ENCODE measurements at regions not wholly inside any gene's neighbourhood (a gene's known extent, or its start where the extent isn't known, plus 50 kb on each side); places are given as distances from the start of the nearest gene placed in this dataset.
"Not testable (repeated sequence)": the region's sequence is repeated elsewhere in the genome, so short reads cannot be mapped to it uniquely, and the experiment has no call there.

DNA sequence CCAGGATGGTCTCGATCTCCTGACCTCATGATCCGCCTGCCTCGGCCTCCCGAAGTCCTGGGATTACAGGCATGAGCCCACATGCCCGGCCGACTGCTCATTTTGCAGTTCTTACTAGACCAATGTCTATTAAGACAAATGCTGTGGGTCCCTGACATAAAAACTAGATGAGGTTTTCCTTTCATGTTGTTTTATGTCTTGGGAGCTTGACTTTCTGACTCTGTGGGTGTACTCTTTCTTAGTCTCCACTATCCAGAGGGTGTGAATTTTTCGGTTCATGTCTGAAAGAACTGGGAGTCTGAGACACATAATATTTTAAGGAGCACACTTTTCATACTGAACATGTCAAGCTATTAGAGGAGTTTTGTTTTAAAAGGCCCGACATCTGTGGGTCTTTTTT is 744.9 kb upstream of the B3GALT2 start:
- no peak for DNase-seq

DNA sequence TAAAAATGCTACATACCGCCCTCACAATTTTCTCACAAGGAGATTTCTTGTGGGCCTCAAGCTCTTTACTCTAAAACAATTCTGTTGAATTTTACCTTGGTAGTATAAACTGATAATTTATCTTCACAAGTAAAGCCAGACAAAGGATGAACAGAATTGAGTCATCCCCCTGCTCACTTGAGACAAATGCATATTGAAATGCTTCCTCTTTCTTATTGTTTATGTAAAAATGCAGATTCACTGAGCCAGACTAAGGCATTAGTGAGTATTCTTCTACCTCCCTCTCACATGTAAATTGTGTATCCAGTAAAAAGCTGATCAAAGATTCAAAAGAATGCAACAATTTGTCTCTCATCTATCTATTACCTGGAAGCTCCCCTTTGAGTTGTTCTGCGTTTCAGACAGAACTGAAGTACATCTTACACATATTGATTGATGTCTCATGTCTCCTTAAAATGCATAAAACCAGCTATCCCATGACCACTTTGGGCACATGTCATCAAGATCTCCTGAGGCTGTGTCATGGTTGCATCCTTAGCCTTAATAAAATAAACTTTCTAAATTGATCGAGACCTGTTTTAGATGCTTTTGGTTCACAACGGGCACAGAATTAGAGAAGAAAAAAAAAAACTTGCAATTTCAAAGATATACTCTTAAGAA is 743.1 kb upstream of the B3GALT2 start:
- no peak for DNase-seq

DNA sequence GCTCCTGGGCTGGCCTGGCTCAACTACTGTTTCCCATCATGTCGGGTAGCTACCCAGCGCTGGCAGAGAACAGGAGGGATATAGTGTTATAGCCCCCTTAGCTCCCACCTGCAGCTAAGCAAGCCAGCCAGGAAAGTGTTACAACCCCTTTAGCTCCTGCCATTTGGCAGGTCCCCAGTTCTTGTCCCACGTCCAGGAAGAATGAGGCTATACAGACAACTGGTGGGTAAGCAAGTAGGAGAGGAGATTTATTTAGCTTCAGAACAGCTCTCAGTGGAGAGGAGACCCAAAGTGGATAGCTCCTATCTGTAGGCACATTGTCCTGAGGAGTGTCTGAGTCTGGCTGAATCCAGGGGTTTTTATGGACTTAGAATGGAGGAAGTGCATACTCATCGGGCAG is 741.1 kb upstream of the B3GALT2 start:
- DNase-seq: no peak

DNA sequence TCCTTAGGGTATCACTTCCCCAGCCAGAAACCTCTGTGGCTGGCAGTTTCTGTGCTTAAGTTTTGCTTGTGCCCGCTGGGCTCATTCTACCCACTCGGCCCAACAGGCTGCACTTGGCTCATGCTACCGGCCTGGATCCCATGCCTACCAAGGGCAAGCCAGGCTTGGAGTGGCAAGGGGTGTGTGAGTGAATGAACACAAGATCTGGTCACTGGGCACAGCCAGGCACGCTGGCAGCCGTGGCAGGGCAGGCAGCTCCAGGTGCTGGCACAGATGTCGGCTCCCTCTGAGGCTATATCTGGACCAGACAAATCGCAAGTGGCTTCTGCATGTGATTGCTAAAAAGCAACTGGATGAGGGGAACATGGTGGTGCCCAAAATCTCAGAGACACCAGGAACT is 740.5 kb upstream of the B3GALT2 start:
- DNase-seq: no peak

DNA sequence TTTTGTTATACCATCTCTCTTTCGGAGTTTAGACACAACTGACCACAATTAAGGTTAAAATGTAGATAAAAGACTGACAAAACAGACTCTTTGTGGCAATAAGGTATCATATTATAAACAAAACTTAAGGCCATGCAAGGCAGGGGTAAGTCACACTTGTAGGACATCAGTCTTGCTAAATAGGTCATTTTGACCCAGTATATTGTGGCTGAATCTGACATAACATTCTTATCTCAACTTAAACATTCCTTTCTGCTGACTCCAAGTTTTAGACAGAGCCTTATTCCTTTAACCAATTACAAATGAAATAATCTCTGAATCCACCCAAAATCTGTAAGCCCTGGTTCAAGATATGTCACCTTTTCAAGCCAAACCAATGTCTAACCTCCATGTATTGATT is 733.4 kb upstream of the B3GALT2 start:
- DNase-seq: no peak

DNA sequence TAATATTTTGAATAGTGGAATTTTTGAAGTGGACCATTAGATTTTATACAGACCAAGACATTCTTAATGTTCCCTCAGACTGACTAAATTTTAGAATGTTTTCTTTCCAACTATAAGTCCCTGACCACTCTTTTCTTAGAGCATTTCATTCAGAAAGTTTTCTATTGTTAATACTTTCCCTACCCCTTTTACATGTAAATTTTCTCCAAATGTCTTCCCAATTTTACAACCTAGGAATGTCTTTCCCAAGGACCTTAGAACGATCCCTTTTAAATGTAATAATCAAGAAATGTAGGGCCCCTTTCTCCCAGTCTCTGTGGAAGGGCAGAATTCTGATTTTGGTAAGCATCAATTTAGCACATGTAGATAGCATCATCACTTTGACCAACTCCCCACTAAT is 730.0 kb upstream of the B3GALT2 start:
- DNase-seq: no peak

DNA sequence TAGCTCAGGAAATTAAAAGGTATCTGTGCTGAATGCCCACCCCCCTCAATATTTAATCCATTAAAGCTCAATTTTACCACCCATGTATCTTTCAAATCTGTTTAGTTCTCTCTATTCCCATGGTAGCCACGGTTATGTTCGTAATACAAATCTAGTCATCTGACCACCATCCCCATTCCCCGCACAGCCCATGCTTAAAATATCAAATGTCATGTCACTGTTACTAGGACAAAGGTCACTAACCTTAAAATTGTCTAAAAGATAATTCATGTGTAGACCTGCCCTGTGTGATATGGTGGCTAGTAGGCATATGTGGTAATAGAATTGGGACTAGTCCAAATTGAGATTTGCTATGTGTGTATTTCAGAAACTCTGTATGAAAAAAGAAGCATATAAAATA is 728.5 kb upstream of the B3GALT2 start:
- no peak for DNase-seq

DNA sequence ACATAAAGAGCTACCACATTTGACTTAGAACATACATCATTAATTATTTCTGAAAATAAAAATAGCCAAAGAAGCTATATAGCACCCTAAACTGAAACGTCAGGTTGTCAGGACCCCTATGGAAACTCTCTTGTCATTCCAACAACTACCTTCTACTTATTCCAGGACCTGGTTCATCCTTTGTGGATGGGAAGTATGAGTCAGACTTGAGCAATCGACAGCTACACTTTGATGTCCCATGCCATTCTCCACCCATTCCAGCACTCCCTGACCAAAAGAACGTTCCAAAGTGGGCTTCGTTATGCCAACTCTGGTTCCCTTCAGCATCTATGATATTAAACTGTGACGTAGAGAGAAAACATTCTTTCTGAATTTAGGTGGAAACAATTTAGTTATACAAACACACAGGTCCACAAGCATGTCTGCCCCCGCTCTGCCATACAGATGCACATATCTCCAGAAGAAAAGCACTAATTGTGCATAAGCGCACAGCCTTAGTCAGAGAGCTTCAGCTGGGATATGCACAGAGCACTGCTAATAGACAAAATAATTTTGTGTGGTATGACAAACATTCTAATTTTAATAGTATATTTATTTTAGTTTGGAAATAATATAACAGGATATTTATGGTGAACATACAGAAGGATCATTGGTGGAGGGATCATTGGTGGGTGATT is 723.1 kb upstream of the B3GALT2 start:
- DNase-seq: no peak

DNA sequence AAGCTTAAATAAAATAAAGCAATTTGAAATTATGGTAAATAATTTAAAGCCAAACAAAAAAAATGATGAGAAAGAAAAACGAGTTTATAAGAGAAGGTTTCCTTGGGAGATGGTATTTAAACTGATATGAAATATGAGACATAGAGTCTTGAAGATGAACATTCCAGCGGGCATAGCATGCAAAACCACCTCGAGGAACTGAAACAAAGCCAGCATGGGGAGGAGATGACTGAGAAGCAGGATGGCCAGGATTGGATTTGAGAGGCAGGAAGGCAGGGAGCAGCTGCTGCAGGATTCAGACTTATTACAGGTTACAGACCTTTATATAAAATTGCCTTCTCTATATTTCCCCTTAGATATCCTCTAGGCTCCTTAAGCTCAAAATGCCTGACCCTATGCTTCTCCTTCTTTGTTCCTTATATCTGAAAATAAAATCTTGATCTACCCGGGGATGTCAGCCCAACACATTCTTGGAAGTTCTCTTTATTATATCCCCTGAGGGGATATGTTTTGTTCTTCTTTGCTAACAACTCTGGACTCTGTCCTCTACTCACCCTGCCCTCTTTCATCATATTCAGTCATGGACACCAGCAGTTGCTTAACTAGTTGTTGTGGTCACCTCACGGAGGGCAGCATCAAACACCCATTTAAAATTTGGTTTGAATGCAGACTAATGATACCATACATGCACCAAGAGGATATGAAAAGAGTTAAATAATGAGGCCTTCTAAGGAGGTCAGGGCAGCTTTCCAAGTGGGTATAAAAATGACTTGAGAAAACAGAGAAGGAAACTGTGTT is 719.1 kb upstream of the B3GALT2 start:
- DNase-seq: no peak

DNA sequence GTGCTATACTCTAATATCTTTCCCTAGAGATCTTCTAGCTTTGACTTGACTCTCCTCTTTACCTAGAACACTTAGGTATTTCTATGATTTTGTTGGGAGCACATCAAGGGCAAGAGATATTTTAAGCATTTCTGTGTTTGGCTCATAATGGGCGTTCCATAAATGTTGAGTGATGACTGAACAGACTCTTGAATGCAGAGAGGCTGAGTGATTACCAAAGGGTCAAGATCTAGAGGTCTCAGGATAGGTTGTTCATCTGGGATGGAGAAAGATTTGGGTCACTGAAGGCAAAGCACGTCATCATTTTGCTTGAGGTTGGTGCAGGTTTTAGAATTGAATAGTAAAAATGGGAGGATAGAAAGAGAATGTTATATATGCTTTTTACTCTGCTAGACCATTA is 705.4 kb upstream of the B3GALT2 start:
- DNase-seq: no peak

DNA sequence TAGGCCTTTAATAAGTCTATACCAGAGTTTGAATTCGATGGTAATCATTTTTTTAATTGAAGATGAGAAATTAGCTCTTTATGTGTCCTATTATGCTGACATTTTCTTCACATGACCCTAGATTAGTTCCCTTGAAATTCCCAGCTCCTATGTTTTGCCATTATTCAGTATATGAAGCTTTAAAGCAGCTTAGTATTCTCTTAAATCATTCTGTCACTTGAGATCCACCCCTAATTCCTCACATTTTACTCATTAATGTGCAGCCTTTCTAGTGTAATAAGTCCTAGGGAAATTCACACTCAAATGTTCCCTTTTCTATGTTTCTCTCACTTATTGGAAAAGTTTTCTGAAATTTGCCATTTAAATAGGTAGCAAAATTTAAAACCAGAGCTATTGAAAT is 704.5 kb upstream of the B3GALT2 start:
- no peak for DNase-seq

DNA sequence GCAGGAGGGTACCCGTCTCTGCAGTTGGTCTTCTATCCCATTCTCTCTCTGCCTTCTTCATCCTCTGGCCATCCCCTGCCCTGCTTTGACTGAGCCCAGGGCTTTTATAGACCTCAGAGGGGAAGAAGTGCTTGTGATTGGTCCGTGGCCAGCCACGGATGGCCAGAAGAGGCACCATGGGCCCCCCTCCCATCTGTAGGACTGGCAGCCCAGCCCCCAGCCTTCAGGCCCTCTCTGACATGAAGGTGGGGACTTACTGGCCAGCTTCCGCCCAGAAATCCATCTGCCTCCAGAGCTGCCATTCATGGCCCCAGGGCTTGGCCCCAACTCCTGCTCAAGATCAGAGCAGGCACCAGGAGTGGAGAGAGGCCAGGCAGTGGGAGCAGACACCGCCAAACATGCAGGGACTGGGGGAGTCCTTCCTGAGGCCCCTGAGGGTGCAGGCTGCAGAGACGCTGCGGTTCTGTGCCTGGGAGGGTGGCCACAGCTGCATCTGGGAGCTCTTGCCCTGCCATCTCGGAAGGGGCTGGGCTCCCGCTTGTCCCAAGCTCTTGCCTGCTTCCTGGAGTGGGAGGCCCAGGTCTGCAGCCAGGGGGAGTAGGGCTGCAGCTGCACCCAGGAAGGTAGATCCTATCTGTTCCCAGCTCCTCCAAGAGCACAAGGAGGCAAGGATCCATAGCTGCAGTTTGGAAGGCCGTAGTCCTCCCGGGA is 698.6 kb upstream of the B3GALT2 start:
- no peak for DNase-seq

DNA sequence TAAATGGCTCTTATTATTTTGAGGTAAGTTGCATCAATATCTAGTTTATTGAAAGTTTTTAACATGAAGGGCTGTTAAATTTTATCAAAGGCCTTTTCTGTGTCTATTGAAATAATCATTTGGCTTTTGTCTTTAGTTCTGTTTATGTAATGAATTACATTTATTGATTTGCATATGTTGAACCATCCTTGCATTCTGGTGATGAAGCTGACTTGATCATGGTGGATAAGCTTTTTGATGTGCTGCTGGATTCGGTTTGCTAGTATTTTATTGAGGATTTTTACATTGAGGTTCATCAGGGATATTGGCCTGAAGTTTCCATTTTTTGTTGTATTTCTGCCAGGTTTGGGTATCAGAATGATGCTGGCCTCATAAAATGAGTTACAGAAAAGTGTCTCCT is 691.5 kb upstream of the B3GALT2 start:
- not testable (repeated sequence) for DNase-seq

DNA sequence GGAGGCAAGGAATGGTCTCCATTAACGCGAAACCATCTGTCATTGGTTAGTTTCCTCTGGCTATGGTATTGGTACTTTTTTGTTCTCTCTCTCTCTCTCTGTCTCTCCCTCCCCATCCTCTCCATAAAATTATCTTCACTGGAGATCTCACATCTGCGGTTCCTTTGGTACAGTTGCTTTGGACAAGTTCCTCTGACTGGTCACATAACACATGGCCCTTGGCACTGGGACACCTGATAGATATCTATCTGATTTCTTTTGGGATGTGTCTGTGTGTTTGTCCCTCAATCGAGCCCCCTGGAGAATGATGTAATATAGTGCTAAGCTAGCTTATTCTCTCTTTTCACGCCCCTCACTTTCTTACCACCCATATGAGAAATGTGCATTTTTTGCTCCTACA is 682.0 kb upstream of the B3GALT2 start:
- no peak for DNase-seq

DNA sequence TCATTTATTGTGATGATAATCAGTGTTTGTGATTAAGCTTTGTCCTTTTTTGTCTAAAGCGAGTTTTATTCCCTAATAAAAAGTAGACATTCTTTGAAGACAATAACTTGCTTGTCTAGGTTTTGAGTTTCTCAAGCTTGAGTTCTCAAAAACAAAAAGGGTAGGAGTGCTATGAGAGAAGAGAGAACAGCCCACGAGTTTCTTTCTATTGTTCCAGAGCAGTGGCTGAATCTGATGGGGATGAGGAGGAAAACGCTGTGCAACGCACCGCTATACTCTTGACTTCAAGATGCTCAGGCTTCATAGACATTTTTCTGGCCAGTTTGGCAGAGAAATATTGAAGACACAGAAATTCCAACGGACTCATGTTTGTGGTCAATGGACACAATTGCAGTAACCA is 669.8 kb upstream of the B3GALT2 start:
- DNase-seq: no peak

DNA sequence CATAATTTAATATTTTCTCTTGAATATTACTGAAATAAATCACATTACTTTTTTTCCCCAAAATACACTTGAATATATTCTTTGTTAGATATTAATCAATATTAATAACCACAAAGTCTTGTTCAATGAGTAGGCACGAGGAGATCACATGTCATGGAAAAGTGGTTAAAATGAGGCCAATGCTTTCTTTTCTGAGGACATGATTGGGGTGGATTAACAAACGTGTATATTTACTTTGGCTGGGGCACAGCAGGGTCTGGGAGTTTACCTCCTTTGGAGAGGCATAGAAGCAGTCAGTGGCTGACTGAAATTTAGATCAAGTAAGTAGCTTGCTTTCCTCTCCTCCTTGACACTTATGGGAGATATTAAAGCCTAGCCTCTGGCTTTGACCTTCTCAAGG is 664.3 kb upstream of the B3GALT2 start:
- no peak for DNase-seq

DNA sequence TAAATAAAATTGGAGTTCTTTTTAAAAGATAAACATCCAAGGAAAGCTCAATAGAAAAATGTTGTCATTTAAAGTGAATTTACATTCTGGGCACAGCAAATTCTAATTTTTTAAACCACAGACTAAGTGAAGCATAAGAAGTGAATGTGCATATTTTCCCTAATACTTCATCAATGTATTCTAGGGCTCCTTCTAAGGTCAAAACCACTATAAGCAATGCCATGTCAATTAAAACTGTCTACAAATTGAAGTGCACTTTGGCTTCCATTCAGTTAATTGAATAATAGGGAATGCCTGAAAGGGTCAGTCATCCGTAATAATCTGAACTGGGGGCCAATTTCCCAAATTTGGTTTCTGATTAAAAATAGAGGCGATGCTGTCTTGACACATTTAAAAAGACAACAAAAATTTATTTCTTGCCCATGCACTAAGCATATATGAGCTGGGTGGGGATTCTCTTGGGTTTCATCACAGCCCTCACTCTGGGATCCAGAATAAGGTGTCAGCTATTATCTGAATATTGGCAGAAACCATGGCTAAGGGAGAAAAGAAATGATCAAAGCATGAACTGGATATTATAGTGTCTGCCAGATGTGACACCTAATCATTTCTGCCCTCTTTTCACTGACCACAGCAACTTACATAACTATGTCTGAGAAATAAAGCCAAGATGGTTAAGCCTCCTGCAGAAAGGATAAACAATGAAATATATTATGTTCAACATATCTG is 660.6 kb upstream of the B3GALT2 start:
- no peak for DNase-seq

DNA sequence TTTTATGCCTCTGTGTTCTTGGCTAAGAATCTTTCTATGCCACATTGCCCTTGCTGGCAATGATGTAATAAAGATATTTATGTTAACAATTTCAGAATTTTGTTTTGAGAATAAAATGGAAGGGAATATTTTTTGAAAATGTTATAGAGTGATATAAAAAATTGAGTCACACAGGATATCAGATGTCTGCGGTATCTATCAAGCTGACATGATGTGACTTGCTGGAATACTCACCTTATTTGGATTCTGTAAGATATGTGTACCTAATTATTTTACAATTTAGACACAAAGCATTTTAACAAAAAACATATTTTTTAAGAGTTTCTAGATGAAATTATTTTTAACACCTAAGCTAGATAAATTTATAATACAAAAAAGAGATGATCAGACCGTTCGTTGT is 660.0 kb upstream of the B3GALT2 start:
- no peak for DNase-seq

DNA sequence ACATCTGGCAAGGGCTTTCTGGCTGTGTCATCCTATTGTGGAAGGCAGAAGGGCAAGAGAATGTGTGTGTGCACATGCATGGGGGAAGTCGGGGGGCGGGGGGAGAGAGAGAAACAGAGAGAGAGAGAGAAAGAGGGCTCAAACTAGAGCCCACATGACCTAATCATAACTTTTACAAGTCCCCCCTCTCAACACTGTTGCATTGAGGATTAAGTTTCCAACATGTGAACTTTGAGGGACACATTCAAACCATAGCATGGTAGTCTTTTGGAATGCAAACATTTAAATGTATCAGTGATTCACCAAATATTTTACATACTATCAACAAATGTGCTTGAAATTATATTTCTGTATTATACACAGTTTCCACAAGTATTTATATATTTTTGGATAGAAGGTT is 655.4 kb upstream of the B3GALT2 start:
- no peak for DNase-seq

DNA sequence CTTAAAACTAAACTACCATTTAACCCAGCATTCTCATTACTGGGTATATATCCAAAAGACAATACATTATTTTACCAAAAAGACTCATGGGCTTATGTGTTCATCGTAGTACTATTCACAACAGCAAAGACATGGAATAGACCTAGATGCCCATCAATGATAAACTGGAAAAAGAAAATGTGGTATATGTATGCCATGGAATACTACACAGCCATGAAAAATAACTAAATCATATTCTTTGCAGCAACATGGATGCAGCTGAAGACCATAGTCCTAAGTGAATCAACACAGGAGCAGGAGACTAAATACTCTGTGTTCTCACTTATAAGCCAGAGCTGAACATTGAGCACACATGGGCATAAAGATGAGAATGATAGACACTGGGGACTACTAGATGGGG is 645.1 kb upstream of the B3GALT2 start:
- no peak for DNase-seq

DNA sequence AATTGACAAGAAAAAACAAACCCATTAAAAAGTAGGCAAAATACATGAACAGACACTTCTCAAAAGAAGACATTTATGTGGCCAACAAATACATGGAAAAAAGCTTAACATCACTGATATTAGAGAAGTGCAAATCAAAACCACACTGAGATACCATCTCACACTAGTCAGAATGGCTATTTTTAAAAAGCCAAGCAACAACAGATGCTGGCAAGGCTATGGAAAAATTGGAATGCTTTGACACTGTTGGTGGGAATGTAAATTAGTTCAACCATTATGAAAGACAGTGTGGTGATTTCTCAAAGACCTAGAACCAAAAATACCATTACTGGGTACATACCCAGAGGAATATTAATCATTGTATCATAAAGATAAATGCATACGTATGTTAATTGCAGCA is 641.1 kb upstream of the B3GALT2 start:
- DNase-seq: no peak

DNA sequence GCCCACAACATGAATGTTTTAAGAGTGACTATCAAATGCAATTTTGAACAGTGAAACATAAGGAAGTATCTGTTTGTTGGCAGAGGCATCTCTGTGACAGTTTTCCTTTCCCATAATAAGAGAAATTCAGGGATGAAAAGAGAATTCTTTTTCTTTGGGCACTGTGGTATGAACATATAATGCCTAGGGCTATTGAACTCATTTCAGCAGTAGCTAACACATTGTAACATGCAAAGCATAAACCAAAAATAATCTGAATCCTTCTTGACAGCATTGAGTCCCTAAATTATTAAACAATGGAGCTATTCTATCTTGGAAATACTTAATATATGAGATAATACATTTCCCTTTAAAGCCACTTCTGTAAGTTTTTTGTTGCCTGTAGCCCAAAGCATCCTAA is 633.0 kb upstream of the B3GALT2 start:
- DNase-seq: no peak

DNA sequence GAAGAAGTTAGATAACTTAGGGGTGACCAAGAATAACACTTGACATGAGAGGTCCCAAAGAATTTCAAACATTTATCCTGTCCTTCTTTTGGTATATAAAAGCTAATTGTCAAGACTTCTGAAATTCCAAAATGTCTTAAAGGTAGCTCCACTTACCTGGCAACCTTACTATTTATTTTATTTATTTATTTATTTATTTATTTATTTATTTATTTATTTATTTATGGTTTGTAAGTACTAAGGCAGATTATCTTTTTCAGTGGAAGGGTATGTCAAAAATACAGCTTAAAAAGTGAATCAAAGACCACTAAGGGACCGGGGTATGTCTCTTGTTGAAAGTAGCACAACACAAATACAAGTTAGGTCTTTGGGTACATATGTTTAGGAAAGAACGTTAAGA is 620.8 kb upstream of the B3GALT2 start:
- no peak for DNase-seq
